GM23338 (cell line): ENCODE measurements at regions not wholly inside any gene's neighbourhood (a gene's known extent, or its start where the extent isn't known, plus 50 kb on each side); places are given as distances from the start of the nearest gene placed in this dataset.
"Not testable (repeated sequence)": the region's sequence is repeated elsewhere in the genome, so short reads cannot be mapped to it uniquely, and the experiment has no call there.

Experiments
- CREB1 ChIP-seq: fragments of 250-450 bp; sonication (Bioruptor Pico); IDR thresholded peaks from 2 replicates; pipeline ENCODE4 v1.5.0; 2020; ENCODE audit warnings: low read depth, mild to moderate bottlenecking, moderate library complexity
- EZH2 ChIP-seq: fragments of 200-600 bp; sonication (generic); IDR thresholded peaks from one replicate; pipeline ENCODE4 v1.8.0; 2017; ENCODE audit warnings: antibody characterized with exemption, mild to moderate bottlenecking, low read depth; ENCODE audit not compliant: unreplicated experiment
- EZH2phosphoT487 ChIP-seq: fragments of 200-600 bp; sonication (generic); IDR thresholded peaks from one replicate; pipeline ENCODE4 v1.8.1; 2018; ENCODE audit warnings: antibody characterized with exemption; ENCODE audit not compliant: unreplicated experiment
- JUNB ChIP-seq: IDR thresholded peaks from one replicate; pipeline ENCODE4 v1.6.1; 2016; ENCODE audit warnings: antibody characterized with exemption; ENCODE audit not compliant: unreplicated experiment
- POLR2AphosphoS5 ChIP-seq: IDR thresholded peaks from 2 replicates; pipeline ENCODE4 v1.6.1; 2016; ENCODE audit warnings: antibody characterized with exemption, low read depth
- TF ChIP-seq, protein P1 (sequence below), 2 experiments: fragments of 200-600 bp in 1 of 2; sonication (generic) in 1 of 2; conservative IDR thresholded peaks; 2 replicates each; pipeline versions ENCODE4 v1.5.1 to v1.6.1; 2016 to 2017; ENCODE audit warnings: antibody characterized with exemption in 2 of 2, low read depth in 2 of 2, mild to moderate bottlenecking in 2 of 2, moderate library complexity in 1 of 2
- TF ChIP-seq, protein P2 (sequence below): IDR thresholded peaks from one replicate; pipeline ENCODE4 v1.6.1; 2018; ENCODE audit warnings: antibody characterized with exemption; ENCODE audit not compliant: unreplicated experiment

GRCh38 chr22:22774762-22775161 lies 112.9 kb upstream of the IGLL5 start:
- TF ChIP-seq EZH2, POLR2AphosphoS5, JUNB, CREB1, EZH2phosphoT487: not testable (repeated sequence)
- TF ChIP-seq, protein P1, sequence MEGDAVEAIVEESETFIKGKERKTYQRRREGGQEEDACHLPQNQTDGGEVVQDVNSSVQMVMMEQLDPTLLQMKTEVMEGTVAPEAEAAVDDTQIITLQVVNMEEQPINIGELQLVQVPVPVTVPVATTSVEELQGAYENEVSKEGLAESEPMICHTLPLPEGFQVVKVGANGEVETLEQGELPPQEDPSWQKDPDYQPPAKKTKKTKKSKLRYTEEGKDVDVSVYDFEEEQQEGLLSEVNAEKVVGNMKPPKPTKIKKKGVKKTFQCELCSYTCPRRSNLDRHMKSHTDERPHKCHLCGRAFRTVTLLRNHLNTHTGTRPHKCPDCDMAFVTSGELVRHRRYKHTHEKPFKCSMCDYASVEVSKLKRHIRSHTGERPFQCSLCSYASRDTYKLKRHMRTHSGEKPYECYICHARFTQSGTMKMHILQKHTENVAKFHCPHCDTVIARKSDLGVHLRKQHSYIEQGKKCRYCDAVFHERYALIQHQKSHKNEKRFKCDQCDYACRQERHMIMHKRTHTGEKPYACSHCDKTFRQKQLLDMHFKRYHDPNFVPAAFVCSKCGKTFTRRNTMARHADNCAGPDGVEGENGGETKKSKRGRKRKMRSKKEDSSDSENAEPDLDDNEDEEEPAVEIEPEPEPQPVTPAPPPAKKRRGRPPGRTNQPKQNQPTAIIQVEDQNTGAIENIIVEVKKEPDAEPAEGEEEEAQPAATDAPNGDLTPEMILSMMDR (conservative IDR thresholded peaks at IDR 0.05; ENCODE audit: low read depth in 2 of 2) = not testable (repeated sequence)
- TF ChIP-seq, protein P2, sequence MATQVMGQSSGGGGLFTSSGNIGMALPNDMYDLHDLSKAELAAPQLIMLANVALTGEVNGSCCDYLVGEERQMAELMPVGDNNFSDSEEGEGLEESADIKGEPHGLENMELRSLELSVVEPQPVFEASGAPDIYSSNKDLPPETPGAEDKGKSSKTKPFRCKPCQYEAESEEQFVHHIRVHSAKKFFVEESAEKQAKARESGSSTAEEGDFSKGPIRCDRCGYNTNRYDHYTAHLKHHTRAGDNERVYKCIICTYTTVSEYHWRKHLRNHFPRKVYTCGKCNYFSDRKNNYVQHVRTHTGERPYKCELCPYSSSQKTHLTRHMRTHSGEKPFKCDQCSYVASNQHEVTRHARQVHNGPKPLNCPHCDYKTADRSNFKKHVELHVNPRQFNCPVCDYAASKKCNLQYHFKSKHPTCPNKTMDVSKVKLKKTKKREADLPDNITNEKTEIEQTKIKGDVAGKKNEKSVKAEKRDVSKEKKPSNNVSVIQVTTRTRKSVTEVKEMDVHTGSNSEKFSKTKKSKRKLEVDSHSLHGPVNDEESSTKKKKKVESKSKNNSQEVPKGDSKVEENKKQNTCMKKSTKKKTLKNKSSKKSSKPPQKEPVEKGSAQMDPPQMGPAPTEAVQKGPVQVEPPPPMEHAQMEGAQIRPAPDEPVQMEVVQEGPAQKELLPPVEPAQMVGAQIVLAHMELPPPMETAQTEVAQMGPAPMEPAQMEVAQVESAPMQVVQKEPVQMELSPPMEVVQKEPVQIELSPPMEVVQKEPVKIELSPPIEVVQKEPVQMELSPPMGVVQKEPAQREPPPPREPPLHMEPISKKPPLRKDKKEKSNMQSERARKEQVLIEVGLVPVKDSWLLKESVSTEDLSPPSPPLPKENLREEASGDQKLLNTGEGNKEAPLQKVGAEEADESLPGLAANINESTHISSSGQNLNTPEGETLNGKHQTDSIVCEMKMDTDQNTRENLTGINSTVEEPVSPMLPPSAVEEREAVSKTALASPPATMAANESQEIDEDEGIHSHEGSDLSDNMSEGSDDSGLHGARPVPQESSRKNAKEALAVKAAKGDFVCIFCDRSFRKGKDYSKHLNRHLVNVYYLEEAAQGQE = not testable (repeated sequence)
